ENCODE measurements at regions not wholly inside any gene's neighbourhood (a gene's known extent, or its start where the extent isn't known, plus 50 kb on each side); places are given as distances from the start of the nearest gene placed in this dataset.

DNA sequence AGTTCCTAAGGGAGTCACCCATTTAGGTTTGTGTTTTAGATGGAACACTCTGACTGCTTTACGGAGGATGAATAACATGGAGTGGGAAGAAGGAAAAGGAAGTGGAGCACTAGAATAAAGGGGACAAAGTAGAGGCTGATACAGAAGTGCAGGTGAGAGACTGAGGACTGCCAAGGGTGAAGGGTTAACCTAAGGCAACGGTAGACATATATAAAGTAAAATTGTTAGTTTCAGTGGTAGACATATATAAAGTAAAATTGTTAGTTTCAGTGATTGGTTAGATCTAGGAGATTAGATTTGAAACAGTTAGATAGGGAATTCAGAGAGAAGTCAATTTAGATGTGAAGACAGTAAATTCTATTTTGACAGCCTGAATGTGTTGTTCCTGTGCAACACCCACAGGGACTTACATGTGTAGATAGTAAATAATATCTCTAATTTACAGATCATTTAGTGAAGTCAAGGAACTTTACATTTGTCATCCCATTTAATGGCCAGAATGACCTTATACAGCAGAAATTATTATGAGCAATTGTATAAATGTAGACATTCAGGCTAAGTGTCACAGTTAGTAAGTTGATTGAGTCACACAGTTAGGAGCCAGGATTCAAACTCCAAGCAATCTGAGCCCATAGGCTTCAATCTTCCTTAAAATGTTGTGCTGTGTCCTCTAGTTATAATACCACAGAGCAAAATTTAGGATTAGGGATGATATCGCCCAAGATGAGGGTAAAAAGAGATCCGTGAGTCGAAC lies 270.8 kb upstream of the UBE2E3 start:
- no peaks in the 10 kb centered on the region for H3K27me3 ChIP-seq (ENCODE audit: low read length)
- H4K20me1 ChIP-seq (ENCODE audit: low read length) = no peaks in the 10 kb centered on the region
- H3K4me1 ChIP-seq (ENCODE audit: insufficient read depth, low read length) = peaks cover 47% of the 10 kb centered on the region
- DNase-seq (peak; percentile 69), ATAC-seq (peak; percentile 84)
- H3K4me3 ChIP-seq (ENCODE audit: low read length) = no peak overlapping the region
- H3K9me3 ChIP-seq (ENCODE audit: low read length) = no peaks in the 10 kb centered on the region
- BruUV-seq (replicated peaks) = no TSS peak
- no peak overlapping the region for H3K9ac ChIP-seq (ENCODE audit: low read length)
- ChIA-PET POLR2A (ENCODE audit: unreplicated experiment) (interaction anchor here (0.6 to 0.7 kb wide), 2 partner anchors 16 to 166 kb away, joined by 4 to 5 read pairs; no protein-coding TSS in a partner anchor), CTCF (no interaction called here)
- no peak for TF ChIP-seq EZH2 (IDR thresholded peaks at IDR 0.05; ENCODE audit: low read length, unreplicated experiment)
- TF ChIP-seq, protein P1, sequence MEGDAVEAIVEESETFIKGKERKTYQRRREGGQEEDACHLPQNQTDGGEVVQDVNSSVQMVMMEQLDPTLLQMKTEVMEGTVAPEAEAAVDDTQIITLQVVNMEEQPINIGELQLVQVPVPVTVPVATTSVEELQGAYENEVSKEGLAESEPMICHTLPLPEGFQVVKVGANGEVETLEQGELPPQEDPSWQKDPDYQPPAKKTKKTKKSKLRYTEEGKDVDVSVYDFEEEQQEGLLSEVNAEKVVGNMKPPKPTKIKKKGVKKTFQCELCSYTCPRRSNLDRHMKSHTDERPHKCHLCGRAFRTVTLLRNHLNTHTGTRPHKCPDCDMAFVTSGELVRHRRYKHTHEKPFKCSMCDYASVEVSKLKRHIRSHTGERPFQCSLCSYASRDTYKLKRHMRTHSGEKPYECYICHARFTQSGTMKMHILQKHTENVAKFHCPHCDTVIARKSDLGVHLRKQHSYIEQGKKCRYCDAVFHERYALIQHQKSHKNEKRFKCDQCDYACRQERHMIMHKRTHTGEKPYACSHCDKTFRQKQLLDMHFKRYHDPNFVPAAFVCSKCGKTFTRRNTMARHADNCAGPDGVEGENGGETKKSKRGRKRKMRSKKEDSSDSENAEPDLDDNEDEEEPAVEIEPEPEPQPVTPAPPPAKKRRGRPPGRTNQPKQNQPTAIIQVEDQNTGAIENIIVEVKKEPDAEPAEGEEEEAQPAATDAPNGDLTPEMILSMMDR (conservative IDR thresholded peaks at IDR 0.05; ENCODE audit: low read depth, low read length) = no peak
- no peak for TF ChIP-seq EZH2phosphoT487 (IDR thresholded peaks at IDR 0.05; ENCODE audit: borderline replicate concordance, low read length)
- peaks cover 4% of the 10 kb centered on the region for H3K36me3 ChIP-seq (ENCODE audit: low read depth, low read length)
- intact Hi-C loops (cut with micrococcal nuclease) = no loop called here
- peaks cover 4% of the 10 kb centered on the region; the same call in 1 of the 2 replicates for H3K79me2 ChIP-seq (ENCODE audit: low read length)
- 0 out of 2 replicates have a peak overlapping the region, but pooled peaks have one; percentile 14 for H3K4me2 ChIP-seq (ENCODE audit: low read length)
- no peaks in the 10 kb centered on the region for H3F3A ChIP-seq (ENCODE audit: low read length, unreplicated experiment)
- no peaks in the 10 kb centered on the region for H3K9me2 ChIP-seq (replicated peaks; ENCODE audit: low read length)
- no peak overlapping the region for H2AFZ ChIP-seq (ENCODE audit: low read length)
- peak overlapping the region; percentile 53 for H3K27ac ChIP-seq (ENCODE audit: low read length)

- ChIA-PET CTCF (no interaction called here), POLR2A (ENCODE audit: unreplicated experiment) (interaction anchor here (0.6 kb wide), 1 partner anchor 15 kb away, joined by 5 read pairs; no protein-coding TSS in a partner anchor)
- H3K4me3 ChIP-seq (ENCODE audit: low read length) = no peak overlapping the region
- H3K36me3 ChIP-seq (ENCODE audit: low read depth, low read length) = peaks cover under 1% of the 10 kb centered on the region
- H3K4me2 ChIP-seq (ENCODE audit: low read length) = no peak overlapping the region
- peaks cover 44% of the 10 kb centered on the region for H3K4me1 ChIP-seq (ENCODE audit: insufficient read depth, low read length)
- H3K27ac ChIP-seq (ENCODE audit: low read length) = peak overlapping the region; percentile 24
- no TSS peak for BruUV-seq (replicated peaks)
- no peaks in the 10 kb centered on the region for H3K9me2 ChIP-seq (replicated peaks; ENCODE audit: low read length)
- H3F3A ChIP-seq (ENCODE audit: low read length, unreplicated experiment) = no peaks in the 10 kb centered on the region
- ATAC-seq (peak; percentile 58), DNase-seq (peak; percentile 93)
- H3K79me2 ChIP-seq (ENCODE audit: low read length) = peaks cover under 1% of the 10 kb centered on the region; the same call in 1 of the 2 replicates
- H2AFZ ChIP-seq (ENCODE audit: low read length) = no peak overlapping the region
- intact Hi-C loops (cut with micrococcal nuclease) = no loop called here
- H3K9me3 ChIP-seq (ENCODE audit: low read length) = no peaks in the 10 kb centered on the region
- no peaks in the 10 kb centered on the region for H4K20me1 ChIP-seq (ENCODE audit: low read length)
- no peaks in the 10 kb centered on the region for H3K27me3 ChIP-seq (ENCODE audit: low read length)
- TF ChIP-seq EZH2 (IDR thresholded peaks at IDR 0.05; ENCODE audit: low read length, unreplicated experiment) = no peak
- TF ChIP-seq, protein P1 (conservative IDR thresholded peaks at IDR 0.05; ENCODE audit: low read depth, low read length) = no peak
- TF ChIP-seq EZH2phosphoT487 (IDR thresholded peaks at IDR 0.05; ENCODE audit: borderline replicate concordance, low read length) = no peak
- H3K9ac ChIP-seq (ENCODE audit: low read length) = no peak overlapping the region
These were observed 272.6 kb upstream of the UBE2E3 start for GRCh38 chr2:180707884-180708205.
